GM12878 (cell line): ENCODE measurements at regions not wholly inside any gene's neighbourhood (a gene's known extent, or its start where the extent isn't known, plus 50 kb on each side); places are given as distances from the start of the nearest gene placed in this dataset.

ENCODE experiments used
- CEBPB ChIP-seq, 2 experiments: fragments of 150-350 bp in 1 of 2; IDR thresholded peaks; 2 replicates each; pipeline ENCODE4 v1.6.1; 2012 to 2014; ENCODE audit warnings: low read depth in 2 of 2, low read length in 2 of 2, borderline replicate concordance in 1 of 2, inconsistent platforms in 1 of 2
- MEF2B ChIP-seq: fragments of 450-650 bp; IDR thresholded peaks from 2 replicates; pipeline ENCODE4 v1.6.1; 2018; ENCODE audit warnings: mild to moderate bottlenecking, moderate library complexity; ENCODE audit not compliant: partially characterized antibody, poor library complexity, severe bottlenecking
- ZBED1 ChIP-seq: IDR thresholded peaks from 2 replicates; pipeline ENCODE4 v1.6.1; 2016; ENCODE audit warnings: borderline replicate concordance
- TF ChIP-seq, protein P1 (sequence below), 3 experiments: IDR thresholded peaks in 2 of 3; conservative IDR thresholded peaks in 1 of 3; 2 replicates each; pipeline ENCODE4 v1.5.1; 2011; ENCODE audit warnings: low read depth in 3 of 3, low read length in 3 of 3, mild to moderate bottlenecking in 3 of 3, control low read depth in 2 of 3, moderate library complexity in 2 of 3, inconsistent platforms in 1 of 3, mixed read lengths in 1 of 3; ENCODE audit not compliant: control insufficient read depth in 2 of 3, insufficient read depth in 1 of 3; ENCODE audit errors: extremely low read depth in 1 of 3
- TF ChIP-seq, protein P2 (sequence below): fragments of 450-650 bp; IDR thresholded peaks from 2 replicates; pipeline ENCODE4 v1.6.1; 2017; ENCODE audit warnings: antibody characterized with exemption, mild to moderate bottlenecking, moderate library complexity

DNA sequence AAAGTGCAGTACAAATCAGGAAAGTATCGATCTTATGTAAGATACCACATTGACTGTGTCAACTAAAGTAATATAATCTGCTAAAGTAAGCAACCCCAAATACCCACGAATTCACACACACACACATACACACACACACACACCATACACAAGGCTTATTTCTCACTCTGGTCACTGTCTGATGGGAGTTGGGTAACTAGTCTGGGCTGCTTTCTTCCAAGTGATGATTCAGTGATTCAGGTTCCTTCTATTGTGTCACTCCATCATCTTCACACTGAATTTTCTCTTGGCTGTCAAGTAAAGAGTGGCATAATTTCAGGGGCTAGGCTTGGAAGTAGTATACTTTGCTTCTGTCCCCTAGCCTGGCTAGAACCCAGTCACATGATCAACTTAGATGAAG lies 104.8 kb upstream of the CCDC54 start:
- no peak for TF ChIP-seq CEBPB (IDR thresholded peaks at IDR 0.05; ENCODE audit: borderline replicate concordance in 1 of 2, low read depth in 2 of 2, low read length in 2 of 2)
- TF ChIP-seq ZBED1: no peak
- TF ChIP-seq, protein P1, sequence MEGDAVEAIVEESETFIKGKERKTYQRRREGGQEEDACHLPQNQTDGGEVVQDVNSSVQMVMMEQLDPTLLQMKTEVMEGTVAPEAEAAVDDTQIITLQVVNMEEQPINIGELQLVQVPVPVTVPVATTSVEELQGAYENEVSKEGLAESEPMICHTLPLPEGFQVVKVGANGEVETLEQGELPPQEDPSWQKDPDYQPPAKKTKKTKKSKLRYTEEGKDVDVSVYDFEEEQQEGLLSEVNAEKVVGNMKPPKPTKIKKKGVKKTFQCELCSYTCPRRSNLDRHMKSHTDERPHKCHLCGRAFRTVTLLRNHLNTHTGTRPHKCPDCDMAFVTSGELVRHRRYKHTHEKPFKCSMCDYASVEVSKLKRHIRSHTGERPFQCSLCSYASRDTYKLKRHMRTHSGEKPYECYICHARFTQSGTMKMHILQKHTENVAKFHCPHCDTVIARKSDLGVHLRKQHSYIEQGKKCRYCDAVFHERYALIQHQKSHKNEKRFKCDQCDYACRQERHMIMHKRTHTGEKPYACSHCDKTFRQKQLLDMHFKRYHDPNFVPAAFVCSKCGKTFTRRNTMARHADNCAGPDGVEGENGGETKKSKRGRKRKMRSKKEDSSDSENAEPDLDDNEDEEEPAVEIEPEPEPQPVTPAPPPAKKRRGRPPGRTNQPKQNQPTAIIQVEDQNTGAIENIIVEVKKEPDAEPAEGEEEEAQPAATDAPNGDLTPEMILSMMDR (IDR thresholded peaks at IDR 0.05 in 2 of 3, conservative IDR thresholded peaks at IDR 0.05 in 1 of 3; ENCODE audit: control insufficient read depth in 2 of 3, extremely low read depth in 1 of 3, insufficient read depth in 1 of 3, low read depth in 3 of 3, low read length in 3 of 3): no peak
- TF ChIP-seq, protein P2, sequence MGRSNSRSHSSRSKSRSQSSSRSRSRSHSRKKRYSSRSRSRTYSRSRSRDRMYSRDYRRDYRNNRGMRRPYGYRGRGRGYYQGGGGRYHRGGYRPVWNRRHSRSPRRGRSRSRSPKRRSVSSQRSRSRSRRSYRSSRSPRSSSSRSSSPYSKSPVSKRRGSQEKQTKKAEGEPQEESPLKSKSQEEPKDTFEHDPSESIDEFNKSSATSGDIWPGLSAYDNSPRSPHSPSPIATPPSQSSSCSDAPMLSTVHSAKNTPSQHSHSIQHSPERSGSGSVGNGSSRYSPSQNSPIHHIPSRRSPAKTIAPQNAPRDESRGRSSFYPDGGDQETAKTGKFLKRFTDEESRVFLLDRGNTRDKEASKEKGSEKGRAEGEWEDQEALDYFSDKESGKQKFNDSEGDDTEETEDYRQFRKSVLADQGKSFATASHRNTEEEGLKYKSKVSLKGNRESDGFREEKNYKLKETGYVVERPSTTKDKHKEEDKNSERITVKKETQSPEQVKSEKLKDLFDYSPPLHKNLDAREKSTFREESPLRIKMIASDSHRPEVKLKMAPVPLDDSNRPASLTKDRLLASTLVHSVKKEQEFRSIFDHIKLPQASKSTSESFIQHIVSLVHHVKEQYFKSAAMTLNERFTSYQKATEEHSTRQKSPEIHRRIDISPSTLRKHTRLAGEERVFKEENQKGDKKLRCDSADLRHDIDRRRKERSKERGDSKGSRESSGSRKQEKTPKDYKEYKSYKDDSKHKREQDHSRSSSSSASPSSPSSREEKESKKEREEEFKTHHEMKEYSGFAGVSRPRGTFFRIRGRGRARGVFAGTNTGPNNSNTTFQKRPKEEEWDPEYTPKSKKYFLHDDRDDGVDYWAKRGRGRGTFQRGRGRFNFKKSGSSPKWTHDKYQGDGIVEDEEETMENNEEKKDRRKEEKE: no peak
- TF ChIP-seq MEF2B: no peak
